HG03060 (cell line): ENCODE measurements at regions not wholly inside any gene's neighbourhood (a gene's known extent, or its start where the extent isn't known, plus 50 kb on each side); places are given as distances from the start of the nearest gene placed in this dataset.
"Not testable (repeated sequence)": the region's sequence is repeated elsewhere in the genome, so short reads cannot be mapped to it uniquely, and the experiment has no call there.

ENCODE experiments used
- ATAC-seq: cut with Tn5 transposase; IDR thresholded peaks from one replicate; pipeline ENCODE4 v1.9.1; 2021; ENCODE audit warnings: low read depth, moderate number of reproducible peaks; ENCODE audit not compliant: unreplicated experiment

- no peak for ATAC-seq
Measured at GRCh38 chr11:115982666-115983065, 478.5 kb upstream of the CADM1 start.

GRCh38 chr11:115981814-115982471 is 477.7 kb upstream of the CADM1 start:
- no peak for ATAC-seq

- ATAC-seq: no peak
Measured at GRCh38 chr11:115981104-115981481, 476.9 kb upstream of the CADM1 start.

GRCh38 chr11:115980337-115981103 is 476.3 kb upstream of the CADM1 start:
- ATAC-seq: no peak

- ATAC-seq: no peak
Measured at GRCh38 chr11:115974703-115975102, 470.5 kb upstream of the CADM1 start.

- ATAC-seq: not testable (repeated sequence)
Measured at GRCh38 chr11:115967203-115967602, 463.0 kb upstream of the CADM1 start.

- no peak for ATAC-seq
Measured at GRCh38 chr11:115965767-115966504, 461.7 kb upstream of the CADM1 start.

GRCh38 chr11:115964091-115964490 is 459.9 kb upstream of the CADM1 start:
- ATAC-seq: no peak

- no peak for ATAC-seq
Measured at GRCh38 chr11:115963156-115963555, 458.9 kb upstream of the CADM1 start.

- no peak for ATAC-seq
Measured at GRCh38 chr11:115961159-115962003, 457.2 kb upstream of the CADM1 start.

GRCh38 chr11:115959081-115959486 is 454.9 kb upstream of the CADM1 start:
- no peak for ATAC-seq

GRCh38 chr11:115958089-115959000 is 454.1 kb upstream of the CADM1 start:
- ATAC-seq: no peak

- ATAC-seq: no peak
Measured at GRCh38 chr11:115955803-115956202, 451.6 kb upstream of the CADM1 start.

GRCh38 chr11:115950660-115951059 is 446.4 kb upstream of the CADM1 start:
- no peak for ATAC-seq

- ATAC-seq: no peak
Measured at GRCh38 chr11:115944596-115944995, 440.4 kb upstream of the CADM1 start.

GRCh38 chr11:115942011-115942410 is 437.8 kb upstream of the CADM1 start:
- ATAC-seq: no peak

- ATAC-seq: no peak
Measured at GRCh38 chr11:115941481-115941993, 437.3 kb upstream of the CADM1 start.

GRCh38 chr11:115941044-115941443 is 436.8 kb upstream of the CADM1 start:
- ATAC-seq: no peak

- ATAC-seq: no peak
Measured at GRCh38 chr11:115939731-115940421, 435.7 kb upstream of the CADM1 start.
